ENCODE measurements at regions not wholly inside any gene's neighbourhood (a gene's known extent, or its start where the extent isn't known, plus 50 kb on each side); places are given as distances from the start of the nearest gene placed in this dataset.

GRCh38 chr12:42962384-42962783 is 372.8 kb upstream of the PRICKLE1 start:
- 62 to 76% (median 65%) methylated on average over 2 of the region's 2 CpGs for WGBS, 4 donors
- intact Hi-C loops (cut with DNase I), result no loop called here
- no peak overlapping the region for H3K27ac ChIP-seq
- no peaks in the 10 kb centered on the region for H3K4me1 ChIP-seq (replicated peaks in 1 of 2)
- no peak for TF ChIP-seq CTCF (IDR thresholded peaks at IDR 0.05)
- no peak for TF ChIP-seq POLR2A (IDR thresholded peaks at IDR 0.05)
- H3K4me3 ChIP-seq, result no peak overlapping the region
- no peak for DNase-seq
- no peaks in the 10 kb centered on the region for H3K36me3 ChIP-seq (replicated peaks in 1 of 2)
- no peaks in the 10 kb centered on the region for H3K9me3 ChIP-seq (replicated peaks in 1 of 3)
- H3K27me3 ChIP-seq, result no peaks in the 10 kb centered on the region

GRCh38 chr12:42961395-42961794 is 371.8 kb upstream of the PRICKLE1 start:
- Histone ChIP-seq H3K9me3 (replicated peaks in 1 of 3) (no peaks in the 10 kb centered on the region), H3K4me3 (no peak overlapping the region), H3K4me1 (replicated peaks in 1 of 2) (no peaks in the 10 kb centered on the region), H3K36me3 (replicated peaks in 1 of 2) (no peaks in the 10 kb centered on the region), H3K27me3 (no peaks in the 10 kb centered on the region), H3K27ac (no peak overlapping the region)
- intact Hi-C loops (cut with DNase I), result no loop called here
- 55 to 68% (median 62%) methylated on average over 3 of the region's 3 CpGs for WGBS, 4 donors
- DNase-seq, result no peak
- TF ChIP-seq POLR2A (IDR thresholded peaks at IDR 0.05) (no peak), CTCF (IDR thresholded peaks at IDR 0.05) (no peak)

GRCh38 chr12:42960087-42960527 is 370.6 kb upstream of the PRICKLE1 start:
- TF ChIP-seq CTCF (IDR thresholded peaks at IDR 0.05), result no peak
- no peak for TF ChIP-seq POLR2A (IDR thresholded peaks at IDR 0.05)
- DNase-seq, result no peak
- 71 to 79% (median 76%) methylated on average over 4 of the region's 4 CpGs for WGBS, 4 donors
- Histone ChIP-seq H3K4me3 (no peak overlapping the region), H3K36me3 (replicated peaks in 1 of 2) (no peaks in the 10 kb centered on the region), H3K27ac (no peak overlapping the region), H3K4me1 (replicated peaks in 1 of 2) (no peaks in the 10 kb centered on the region), H3K9me3 (replicated peaks in 1 of 3) (no peaks in the 10 kb centered on the region), H3K27me3 (no peaks in the 10 kb centered on the region)
- intact Hi-C loops (cut with DNase I), result no loop called here

- Histone ChIP-seq H3K4me3 (no peak overlapping the region), H3K9me3 (replicated peaks in 1 of 3) (no peaks in the 10 kb centered on the region), H3K4me1 (replicated peaks in 1 of 2) (no peaks in the 10 kb centered on the region), H3K27me3 (no peaks in the 10 kb centered on the region), H3K27ac (no peak overlapping the region), H3K36me3 (replicated peaks in 1 of 2) (no peaks in the 10 kb centered on the region)
- WGBS, 4 donors, result 73 to 87% (median 83%) methylated on average over 1 of the region's 1 CpG
- no peak for DNase-seq
- intact Hi-C loops (cut with DNase I), result no loop called here
- TF ChIP-seq CTCF (IDR thresholded peaks at IDR 0.05) (no peak), POLR2A (IDR thresholded peaks at IDR 0.05) (no peak)
Observed at GRCh38 chr12:42958291-42958674, 368.7 kb upstream of the PRICKLE1 start.

All from adrenal gland (tissue), 9 donors.